IPS DF 4.7 (cell line): ENCODE measurements at regions not wholly inside any gene's neighbourhood (a gene's known extent, or its start where the extent isn't known, plus 50 kb on each side); places are given as distances from the start of the nearest gene placed in this dataset.

ENCODE experiments used
- DNase-seq: peaks from one replicate; pipeline ENCODE4 v3.0.0-alpha.2; 2013; ENCODE audit warnings: low spot score; ENCODE audit errors: extremely low read depth

DNA sequence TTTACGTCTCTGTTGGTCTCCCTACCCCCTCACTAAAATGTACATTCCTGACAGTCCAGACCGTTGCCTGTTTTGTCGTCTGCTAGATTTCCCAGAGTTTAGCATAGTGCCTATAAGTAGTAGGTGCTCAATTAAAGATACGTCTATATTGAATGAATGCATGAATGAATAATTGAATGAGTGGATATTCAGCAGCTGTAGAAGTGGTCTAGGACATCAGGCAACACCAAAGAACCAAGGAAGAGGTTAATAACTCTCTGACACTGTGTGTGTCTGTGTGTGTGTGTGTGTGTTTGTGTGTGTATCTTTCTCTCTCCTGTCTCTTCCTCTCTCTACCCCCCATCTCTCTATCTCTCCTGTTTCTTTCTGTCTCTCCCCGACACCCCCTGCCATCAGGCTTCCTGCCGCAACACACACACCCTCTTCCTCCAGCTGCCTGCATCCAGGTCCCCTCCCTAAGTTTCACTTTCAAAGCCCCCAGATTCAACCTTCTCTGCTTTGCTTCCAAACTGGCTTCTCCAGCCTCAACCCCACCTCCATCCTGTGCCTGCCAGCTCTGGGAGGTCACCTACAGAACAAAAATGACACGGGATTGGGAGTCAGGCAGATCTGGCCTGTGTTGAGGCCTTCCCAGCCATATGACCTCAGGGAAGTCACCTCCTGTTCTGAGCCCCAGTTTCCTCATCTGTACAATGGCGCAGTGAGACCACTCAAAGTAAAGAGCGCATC is 119.9 kb upstream of the NCOR2 start:
- DNase-seq: no peak

DNA sequence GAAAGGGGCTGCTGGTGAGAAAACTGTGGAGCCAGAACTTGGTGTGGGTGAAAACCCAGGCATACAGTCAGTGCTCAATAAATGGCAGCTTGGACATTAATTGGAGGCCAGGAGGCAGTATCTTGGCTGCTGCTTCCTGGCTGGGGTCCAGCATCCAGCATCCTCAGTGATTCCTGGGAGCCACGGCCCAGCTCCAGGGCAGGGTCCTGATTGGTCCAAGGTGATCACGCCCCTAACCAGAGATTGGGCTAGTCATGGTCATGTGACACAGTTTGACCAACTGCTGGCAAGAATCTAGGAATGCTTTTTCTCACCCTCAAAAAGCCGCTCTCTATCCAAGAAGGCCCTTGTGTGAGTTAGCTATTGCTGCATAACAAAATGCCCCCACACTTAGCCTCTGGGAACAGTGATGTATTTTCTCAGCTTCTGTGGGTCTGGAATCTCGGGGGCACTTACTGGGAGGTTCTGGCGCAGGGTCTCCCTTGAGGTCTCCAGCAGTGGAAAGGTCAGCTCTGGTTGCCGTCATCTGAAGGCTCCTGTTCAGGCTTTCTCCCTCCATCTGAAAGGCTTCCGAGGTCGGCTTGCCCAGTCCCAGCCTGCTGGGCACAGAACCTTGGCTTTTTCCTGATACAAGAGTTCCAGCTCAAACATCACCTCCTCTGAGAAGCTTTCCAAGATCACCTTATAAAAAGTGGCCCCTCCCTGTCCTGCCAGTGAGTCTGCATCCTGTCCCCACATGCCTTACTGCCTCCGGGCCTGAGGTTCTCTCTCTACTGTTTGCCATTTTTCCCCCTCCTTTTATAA is 119.2 kb upstream of the NCOR2 start:
- DNase-seq: no peak

DNA sequence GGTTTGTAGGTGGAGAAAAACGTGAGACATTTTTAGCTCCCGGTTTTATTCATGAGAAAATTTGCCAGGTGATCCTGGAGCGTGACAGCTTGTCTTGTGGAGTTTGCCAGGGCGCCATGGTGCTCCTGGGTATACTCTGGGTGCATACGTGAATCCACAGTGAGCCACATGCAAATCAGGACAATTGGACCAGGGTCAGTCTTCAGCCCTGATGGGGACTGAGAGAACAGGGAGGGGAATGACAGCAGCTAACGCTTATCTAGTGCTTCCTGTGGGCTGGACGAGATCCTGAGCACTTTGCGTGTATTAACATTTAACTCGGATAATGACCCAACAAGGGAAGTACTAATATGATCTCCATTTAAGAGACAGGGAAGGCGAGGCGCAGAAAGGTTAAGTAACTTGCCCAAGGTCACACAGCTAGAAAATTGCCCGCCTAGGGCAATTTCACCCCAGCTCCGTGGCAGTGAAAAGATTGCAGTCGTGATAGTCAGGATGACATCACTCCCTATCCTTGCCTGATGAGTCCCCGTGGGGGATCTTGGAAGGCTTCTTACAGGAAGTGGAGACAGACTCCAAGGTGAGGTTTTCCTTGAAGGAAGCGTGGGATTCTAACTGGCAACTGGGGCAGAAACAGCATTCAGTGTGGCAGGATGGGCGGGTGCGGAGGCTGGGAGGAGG is 118.4 kb upstream of the NCOR2 start:
- DNase-seq: no peak

DNA sequence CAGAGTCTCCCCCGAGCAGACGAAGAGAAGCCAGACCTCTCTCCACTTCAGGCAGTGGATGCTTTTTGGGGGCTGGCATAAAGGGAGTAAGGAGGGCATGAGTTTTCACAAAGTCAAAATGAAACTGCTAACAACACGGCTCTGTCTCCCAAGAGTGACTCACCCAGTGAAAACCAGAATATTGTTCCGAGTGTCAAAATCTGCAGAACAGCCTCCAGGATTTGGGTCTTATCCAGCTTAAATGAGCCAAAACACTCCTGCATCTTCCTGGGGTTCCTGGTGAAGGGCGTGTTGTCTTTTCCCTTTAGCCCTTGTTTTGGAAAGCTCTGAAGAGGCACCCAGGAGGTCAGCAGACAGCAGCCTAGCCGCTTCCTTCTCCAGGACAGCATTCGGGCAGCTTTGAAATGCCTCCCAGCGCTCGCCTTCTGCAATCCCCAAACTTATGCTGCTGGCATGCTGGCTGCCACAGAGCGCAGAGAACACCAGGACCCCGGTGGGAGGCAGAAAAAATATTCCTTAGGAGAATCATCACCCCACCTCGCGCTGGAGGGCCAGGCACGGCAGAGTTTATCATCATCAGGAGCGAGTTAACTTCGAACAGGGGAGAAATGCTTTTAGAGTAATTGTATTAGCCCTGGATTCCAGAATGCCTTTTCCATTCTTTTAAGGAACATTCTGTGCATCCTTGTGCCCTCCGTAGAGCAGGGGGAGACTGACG is 117.7 kb upstream of the NCOR2 start:
- no peak for DNase-seq

DNA sequence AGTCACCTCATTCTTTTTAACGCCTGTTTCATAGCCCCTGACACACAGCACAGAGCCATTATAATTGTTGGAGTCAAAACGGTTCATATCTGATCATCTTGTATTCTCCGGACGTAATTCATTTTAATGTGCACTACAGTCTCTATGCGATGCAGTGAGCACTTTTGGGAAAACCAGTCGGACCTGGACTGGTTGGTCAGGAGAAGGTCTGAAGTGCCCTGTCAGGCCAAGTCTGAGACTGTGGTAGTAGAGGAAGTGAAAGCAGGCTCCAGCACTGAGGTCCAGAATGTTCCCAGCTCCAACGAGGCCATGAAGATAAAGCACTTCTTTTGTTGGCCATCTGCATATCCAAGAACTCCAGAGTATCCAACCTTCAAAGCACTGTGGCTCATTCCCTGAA is 117.1 kb upstream of the NCOR2 start:
- no peak for DNase-seq

GRCh38 chr12:124683152-124684124 is 116.0 kb upstream of the NCOR2 start:
- DNase-seq: no peak

GRCh38 chr12:124682425-124683151 is 115.2 kb upstream of the NCOR2 start:
- DNase-seq: no peak

GRCh38 chr12:124681779-124682391 is 114.5 kb upstream of the NCOR2 start:
- DNase-seq: no peak

DNA sequence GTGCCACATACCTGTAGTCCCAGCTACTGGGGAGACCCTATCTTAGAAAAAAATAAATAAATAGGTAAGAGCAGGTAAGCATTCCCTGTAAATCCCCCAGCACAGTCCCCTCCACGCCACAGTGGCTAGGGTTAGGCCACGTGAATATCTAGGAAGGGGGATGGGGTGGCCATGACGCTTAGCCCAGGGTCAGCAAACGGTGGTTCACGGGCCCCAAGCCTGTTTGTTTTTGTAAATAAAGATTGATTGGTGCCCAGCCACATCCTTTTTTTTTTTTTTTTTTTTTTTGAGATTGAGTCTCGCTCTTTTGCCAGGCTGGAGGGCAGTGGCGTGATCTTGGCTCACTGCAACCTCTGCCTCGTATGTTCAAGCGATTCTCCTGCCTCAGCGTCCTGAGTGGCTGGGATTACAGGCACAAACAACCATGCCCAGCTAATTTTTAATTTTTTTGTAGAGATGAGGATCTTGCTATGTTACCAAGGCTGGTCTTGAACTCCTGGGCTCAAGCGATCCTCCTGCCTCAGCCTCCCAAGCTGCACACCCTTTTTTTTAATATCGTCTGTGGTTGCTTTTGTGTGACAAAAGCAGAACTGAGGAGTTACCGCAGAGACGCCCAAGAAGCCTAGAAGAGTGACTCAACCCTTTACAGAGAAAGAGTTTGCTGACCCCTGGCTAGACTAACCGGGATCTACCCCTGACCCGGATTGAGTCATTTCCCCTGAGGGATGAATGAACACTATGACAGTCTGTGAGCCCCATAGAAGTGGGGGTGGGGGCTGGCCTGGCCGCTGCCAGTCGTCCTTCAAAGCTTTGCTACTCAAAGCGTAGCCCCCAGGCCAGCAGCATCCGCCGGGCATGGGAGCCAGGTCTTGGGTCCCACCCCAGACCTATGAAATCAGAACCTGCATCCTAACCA is 113.7 kb upstream of the NCOR2 start:
- peak; percentile 53 for DNase-seq

- no peak for DNase-seq
Observed at GRCh38 chr12:124679533-124680371, 112.3 kb upstream of the NCOR2 start.

DNA sequence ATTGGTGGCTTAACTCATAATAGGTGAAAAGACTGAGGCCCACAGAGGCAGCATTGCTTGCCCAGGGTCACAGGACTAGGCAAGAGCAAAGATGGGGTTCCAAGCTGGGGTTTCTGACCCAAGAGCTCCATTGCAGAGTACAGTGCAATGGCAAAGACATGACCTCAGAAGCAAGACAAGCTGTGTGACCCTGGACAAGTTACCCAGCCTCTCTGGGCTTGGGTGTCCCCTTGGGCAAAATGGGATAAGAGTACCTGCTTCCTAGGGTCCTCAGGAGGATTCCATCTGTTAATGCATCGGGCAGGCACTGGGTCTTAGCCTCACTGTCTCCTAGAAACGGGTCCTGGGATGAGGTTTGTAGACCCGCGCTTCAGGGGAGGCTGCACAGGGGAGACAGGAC is 111.6 kb upstream of the NCOR2 start:
- no peak for DNase-seq

GRCh38 chr12:124678421-124678893 is 111.0 kb upstream of the NCOR2 start:
- DNase-seq: no peak

- DNase-seq: no peak
Observed at GRCh38 chr12:124677552-124678356, 110.3 kb upstream of the NCOR2 start.

DNA sequence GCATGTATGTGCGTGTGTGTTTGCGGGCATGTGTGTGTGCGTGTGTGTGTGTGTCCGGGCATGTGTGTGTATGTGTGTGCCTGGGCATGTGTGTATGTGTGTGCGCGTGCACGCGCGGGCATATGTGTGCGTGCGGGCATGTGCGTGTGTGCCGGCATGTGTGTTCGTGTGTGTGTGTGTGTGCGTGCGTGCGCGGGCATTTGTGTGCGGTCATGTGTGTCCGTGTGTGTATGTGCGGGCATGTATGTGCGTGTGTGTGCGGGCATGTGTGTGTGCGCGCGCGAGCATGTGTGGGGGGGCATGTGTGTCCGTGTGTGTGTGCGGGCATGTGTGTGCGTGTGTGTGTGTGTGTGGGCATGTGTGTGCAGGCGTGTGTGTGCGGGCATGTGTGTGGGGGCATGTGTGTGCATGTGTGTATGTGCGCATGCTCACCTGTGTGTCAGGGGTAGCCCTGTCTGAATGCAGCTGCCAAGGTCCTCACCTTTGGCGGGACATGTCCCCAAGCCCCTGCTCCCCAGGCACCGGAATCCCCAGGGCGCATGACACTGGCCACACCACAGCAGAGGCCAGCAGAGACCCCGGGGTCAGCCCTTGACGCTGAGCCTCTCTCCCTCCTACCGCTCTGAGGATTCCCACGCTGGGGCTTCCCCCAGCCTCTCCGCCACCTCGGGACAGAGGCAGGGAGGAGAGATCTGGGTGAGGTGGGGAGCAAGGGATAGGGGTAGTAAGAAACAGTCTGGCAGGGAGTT is 109.5 kb upstream of the NCOR2 start:
- DNase-seq: no peak

DNA sequence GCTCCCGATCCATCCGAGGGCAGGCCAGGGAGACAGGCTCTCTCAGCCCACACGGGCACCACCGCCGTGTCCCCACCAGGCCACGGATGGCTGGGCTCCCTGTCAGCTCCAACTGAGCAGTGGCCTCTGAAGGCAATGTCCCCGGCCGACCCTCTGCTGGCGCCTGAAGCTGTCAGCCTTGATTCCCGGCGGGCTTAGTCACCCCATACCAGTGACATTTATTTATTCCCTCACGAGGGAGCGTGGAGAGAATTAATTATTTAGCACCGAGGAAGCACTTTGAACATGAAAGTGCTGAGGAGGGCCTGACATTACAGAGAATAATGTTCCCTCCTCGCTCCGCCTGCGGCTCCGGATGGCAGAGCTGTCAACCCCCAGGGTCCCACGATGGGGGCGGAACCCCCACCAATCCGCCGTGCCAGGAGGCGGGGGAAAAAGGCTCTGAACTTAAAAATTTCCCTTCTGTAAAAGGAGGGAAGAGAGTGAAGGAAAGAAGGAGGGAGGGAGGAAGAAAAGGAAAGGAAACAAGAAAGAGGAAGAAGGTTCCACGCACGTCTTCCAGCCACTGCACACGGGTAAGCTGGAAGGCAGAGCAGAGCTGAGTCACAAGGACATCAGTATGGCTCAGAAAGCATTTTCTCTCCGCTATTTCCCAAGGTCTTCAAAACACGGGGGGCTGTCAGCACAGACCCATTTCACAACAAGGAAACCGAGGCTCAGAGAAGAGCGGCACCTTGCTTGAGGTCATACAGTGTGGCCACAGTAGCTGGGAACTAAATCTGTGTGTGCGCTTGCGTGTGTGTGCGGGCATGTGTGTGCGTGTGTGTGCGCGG is 108.7 kb upstream of the NCOR2 start:
- no peak for DNase-seq
